Cardiac fibroblast (primary cell): ENCODE measurements at regions not wholly inside any gene's neighbourhood (a gene's known extent, or its start where the extent isn't known, plus 50 kb on each side); places are given as distances from the start of the nearest gene placed in this dataset.

Experiments
- DNase-seq, 2 donors: peaks; one replicate each; pipeline versions ENCODE4 v3.0.0 to v3.0.0-alpha.2; 2010; ENCODE audit warnings: low read depth in 2 of 2
- H3K4me3 ChIP-seq, 2 donors: replicated peaks in 1 of 2; 1 replicate in 1 of 2; 2 replicates in 1 of 2; pipeline ENCODE4 v1.5.1; 2011; ENCODE audit warnings: low read depth in 2 of 2, low read length in 2 of 2, mild to moderate bottlenecking in 2 of 2, moderate library complexity in 1 of 2
- TF ChIP-seq, protein P1 (sequence below): IDR thresholded peaks from one replicate; pipeline ENCODE4 v1.5.1; 2011; ENCODE audit warnings: low read depth, mild to moderate bottlenecking, low read length, inconsistent platforms

DNA sequence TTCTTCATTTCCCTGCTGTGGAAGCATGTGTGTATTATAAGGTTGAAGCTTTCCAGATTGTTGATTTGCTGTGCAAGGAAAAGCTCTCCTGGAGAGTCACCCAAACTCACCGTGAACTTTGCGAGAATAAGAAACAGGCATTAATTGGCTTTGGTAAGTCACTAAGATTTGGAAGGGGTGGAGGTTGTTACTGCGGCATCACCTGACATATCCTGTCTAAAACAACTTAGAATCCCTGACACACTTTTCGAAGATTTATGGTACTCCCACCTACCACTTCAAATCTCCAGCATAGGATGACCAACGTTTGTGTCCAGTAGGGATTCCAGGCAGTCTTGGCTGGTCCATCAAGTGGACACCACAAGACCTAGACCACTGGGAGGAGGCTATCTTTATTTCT lies 518.3 kb downstream of the MN1 start:
- DNase-seq = no peak
- no peak overlapping the region for H3K4me3 ChIP-seq
- TF ChIP-seq, protein P1, sequence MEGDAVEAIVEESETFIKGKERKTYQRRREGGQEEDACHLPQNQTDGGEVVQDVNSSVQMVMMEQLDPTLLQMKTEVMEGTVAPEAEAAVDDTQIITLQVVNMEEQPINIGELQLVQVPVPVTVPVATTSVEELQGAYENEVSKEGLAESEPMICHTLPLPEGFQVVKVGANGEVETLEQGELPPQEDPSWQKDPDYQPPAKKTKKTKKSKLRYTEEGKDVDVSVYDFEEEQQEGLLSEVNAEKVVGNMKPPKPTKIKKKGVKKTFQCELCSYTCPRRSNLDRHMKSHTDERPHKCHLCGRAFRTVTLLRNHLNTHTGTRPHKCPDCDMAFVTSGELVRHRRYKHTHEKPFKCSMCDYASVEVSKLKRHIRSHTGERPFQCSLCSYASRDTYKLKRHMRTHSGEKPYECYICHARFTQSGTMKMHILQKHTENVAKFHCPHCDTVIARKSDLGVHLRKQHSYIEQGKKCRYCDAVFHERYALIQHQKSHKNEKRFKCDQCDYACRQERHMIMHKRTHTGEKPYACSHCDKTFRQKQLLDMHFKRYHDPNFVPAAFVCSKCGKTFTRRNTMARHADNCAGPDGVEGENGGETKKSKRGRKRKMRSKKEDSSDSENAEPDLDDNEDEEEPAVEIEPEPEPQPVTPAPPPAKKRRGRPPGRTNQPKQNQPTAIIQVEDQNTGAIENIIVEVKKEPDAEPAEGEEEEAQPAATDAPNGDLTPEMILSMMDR = no peak

- H3K4me3 ChIP-seq = no peak overlapping the region
- DNase-seq = peak in 1 of 2 donors; percentile 10
- TF ChIP-seq, protein P1 = no peak
These were observed 517.8 kb downstream of the MN1 start for GRCh38 chr22:27283714-27284113.

DNA sequence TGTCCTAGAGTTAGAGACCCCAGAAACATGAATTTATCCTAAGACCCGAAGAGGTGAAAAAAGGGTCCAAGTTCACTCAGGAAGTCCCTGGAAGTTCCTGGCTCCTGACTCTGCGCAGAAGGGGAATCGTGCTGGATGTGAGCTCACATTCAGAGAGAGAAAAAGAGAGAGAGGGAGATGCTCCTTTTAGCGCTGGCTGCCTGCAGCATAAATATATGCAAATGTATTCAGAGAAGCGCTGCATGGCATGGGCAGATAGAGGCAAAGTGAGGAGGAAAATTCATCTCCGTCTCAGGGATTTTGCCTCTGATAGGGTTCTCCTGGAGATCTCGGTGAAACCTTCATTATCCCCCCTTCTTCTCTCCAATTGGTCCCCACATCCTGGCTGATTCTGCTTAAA lies 517.2 kb downstream of the MN1 start:
- no peak overlapping the region for H3K4me3 ChIP-seq
- DNase-seq = no peak
- TF ChIP-seq, protein P1 = no peak

DNA sequence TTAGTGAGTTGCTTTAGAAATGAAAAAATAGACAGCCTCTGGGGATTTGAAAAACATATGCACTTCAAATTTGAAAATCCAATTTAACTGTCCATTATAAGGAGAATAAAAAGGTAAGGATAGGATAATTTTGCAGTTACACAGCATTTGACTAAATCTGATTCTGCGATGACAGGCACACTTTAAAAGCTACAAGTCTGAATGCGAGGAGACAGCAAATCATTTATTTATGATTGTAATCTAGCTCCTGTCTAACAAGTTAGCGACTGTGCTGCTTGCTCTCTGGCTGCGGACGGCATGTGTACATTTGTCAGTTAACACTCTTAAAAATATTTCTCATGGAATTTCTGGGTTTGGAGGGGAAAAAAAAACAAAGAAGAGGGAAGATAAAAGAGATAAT lies 514.8 kb downstream of the MN1 start:
- TF ChIP-seq, protein P1 = no peak
- no peak for DNase-seq
- no peak overlapping the region for H3K4me3 ChIP-seq

- no peak overlapping the region for H3K4me3 ChIP-seq
- TF ChIP-seq, protein P1 = no peak
- no peak for DNase-seq
These were observed 508.8 kb downstream of the MN1 start for GRCh38 chr22:27292542-27293299.

- TF ChIP-seq, protein P1 = no peak
- DNase-seq = no peak
- no peak overlapping the region for H3K4me3 ChIP-seq
These were observed 507.7 kb downstream of the MN1 start for GRCh38 chr22:27293721-27294445.
